ENCODE measurements at regions not wholly inside any gene's neighbourhood (a gene's known extent, or its start where the extent isn't known, plus 50 kb on each side); places are given as distances from the start of the nearest gene placed in this dataset.
A peak's percentile ranks its signal among the peaks of the same experiment; 100 is the strongest.
"Not testable (repeated sequence)": the region's sequence is repeated elsewhere in the genome, so short reads cannot be mapped to it uniquely, and the experiment has no call there.

DNA sequence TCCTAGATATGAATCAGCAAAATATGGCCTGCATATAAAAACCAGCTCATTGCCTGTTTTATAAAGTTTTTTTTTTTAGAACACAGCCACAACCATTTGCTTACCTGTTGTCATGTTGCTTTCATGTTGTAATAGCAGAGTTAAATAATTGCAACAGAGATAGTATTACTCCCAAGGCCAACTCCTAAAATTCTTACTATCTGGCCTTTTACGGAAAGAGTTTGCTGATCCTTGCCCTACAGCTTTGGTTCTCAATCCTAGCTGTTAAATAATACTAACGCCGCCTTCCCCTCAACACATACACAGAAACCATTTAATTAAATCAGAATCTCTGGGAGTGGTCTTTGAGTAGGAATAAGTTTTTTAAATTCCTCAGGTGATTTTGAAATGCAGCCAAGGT lies 231.3 kb upstream of the TET2 start:
- Histone ChIP-seq H3K4me3 (ENCODE audit: low read depth, low read length) (no peak overlapping the region), H3K27ac (ENCODE audit: low read depth, low read length) (no peak overlapping the region), H3K4me1 (ENCODE audit: control insufficient read depth, insufficient read depth, low read length) (no peaks in the 10 kb centered on the region), H3K9me3 (ENCODE audit: control insufficient read depth, insufficient read depth, low read length) (no peaks in the 10 kb centered on the region), H3K36me3 (ENCODE audit: control insufficient read depth, insufficient read depth, low read length) (no peaks in the 10 kb centered on the region), H3K27me3 (ENCODE audit: control insufficient read depth, insufficient read depth, low read length) (no peaks in the 10 kb centered on the region)
- WGBS (ENCODE audit: insufficient coverage): no CpG with 5 or more reads among the region's 3 CpGs
- no peak for DNase-seq (ENCODE audit: low read depth in 4 of 6, low spot score in 6 of 6)

GRCh38 chr4:104915864-104916263 lies 230.8 kb upstream of the TET2 start:
- no peak for DNase-seq (ENCODE audit: low read depth in 4 of 6, low spot score in 6 of 6)
- no peak overlapping the region for H3K27ac ChIP-seq (ENCODE audit: low read depth, low read length)
- no peaks in the 10 kb centered on the region for H3K27me3 ChIP-seq (ENCODE audit: control insufficient read depth, insufficient read depth, low read length)
- H3K36me3 ChIP-seq (ENCODE audit: control insufficient read depth, insufficient read depth, low read length): no peaks in the 10 kb centered on the region
- WGBS (ENCODE audit: insufficient coverage): no CpG with 5 or more reads among the region's 3 CpGs
- H3K4me1 ChIP-seq (ENCODE audit: control insufficient read depth, insufficient read depth, low read length): no peaks in the 10 kb centered on the region
- H3K4me3 ChIP-seq (ENCODE audit: low read depth, low read length): no peak overlapping the region
- H3K9me3 ChIP-seq (ENCODE audit: control insufficient read depth, insufficient read depth, low read length): no peaks in the 10 kb centered on the region

GRCh38 chr4:104919406-104919805 lies 227.3 kb upstream of the TET2 start:
- Histone ChIP-seq H3K36me3 (ENCODE audit: control insufficient read depth, insufficient read depth, low read length) (no peaks in the 10 kb centered on the region), H3K9me3 (ENCODE audit: control insufficient read depth, insufficient read depth, low read length) (no peaks in the 10 kb centered on the region), H3K27ac (ENCODE audit: low read depth, low read length) (no peak overlapping the region), H3K4me3 (ENCODE audit: low read depth, low read length) (no peak overlapping the region), H3K27me3 (ENCODE audit: control insufficient read depth, insufficient read depth, low read length) (no peaks in the 10 kb centered on the region), H3K4me1 (ENCODE audit: control insufficient read depth, insufficient read depth, low read length) (no peaks in the 10 kb centered on the region)
- DNase-seq (ENCODE audit: low read depth in 4 of 6, low spot score in 6 of 6): no peak

DNA sequence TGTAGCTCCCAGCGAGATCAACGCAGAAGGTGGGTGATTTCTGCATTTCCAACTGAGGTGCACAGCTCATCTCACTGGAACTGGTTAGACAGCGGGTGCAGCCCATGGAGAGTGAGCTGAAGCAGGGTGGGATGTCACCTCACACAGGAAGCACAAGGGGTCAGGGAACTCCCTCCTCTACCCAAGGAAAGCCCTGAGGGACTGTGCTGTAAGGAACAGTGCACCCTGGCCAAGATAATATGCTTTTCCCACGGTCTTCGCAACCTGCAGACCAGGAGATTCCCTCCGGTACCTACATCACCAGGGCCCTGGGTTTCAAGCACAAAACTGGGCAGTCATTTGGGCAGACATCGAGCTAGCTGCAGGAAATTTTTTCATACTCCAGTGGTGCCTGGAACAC lies 216.4 kb upstream of the TET2 start:
- Histone ChIP-seq H3K4me1 (ENCODE audit: control insufficient read depth, insufficient read depth, low read length) (no peaks in the 10 kb centered on the region), H3K9me3 (ENCODE audit: control insufficient read depth, insufficient read depth, low read length) (no peaks in the 10 kb centered on the region)
- WGBS (ENCODE audit: insufficient coverage): 92% methylated on average over 7 of the region's 7 CpGs

DNA sequence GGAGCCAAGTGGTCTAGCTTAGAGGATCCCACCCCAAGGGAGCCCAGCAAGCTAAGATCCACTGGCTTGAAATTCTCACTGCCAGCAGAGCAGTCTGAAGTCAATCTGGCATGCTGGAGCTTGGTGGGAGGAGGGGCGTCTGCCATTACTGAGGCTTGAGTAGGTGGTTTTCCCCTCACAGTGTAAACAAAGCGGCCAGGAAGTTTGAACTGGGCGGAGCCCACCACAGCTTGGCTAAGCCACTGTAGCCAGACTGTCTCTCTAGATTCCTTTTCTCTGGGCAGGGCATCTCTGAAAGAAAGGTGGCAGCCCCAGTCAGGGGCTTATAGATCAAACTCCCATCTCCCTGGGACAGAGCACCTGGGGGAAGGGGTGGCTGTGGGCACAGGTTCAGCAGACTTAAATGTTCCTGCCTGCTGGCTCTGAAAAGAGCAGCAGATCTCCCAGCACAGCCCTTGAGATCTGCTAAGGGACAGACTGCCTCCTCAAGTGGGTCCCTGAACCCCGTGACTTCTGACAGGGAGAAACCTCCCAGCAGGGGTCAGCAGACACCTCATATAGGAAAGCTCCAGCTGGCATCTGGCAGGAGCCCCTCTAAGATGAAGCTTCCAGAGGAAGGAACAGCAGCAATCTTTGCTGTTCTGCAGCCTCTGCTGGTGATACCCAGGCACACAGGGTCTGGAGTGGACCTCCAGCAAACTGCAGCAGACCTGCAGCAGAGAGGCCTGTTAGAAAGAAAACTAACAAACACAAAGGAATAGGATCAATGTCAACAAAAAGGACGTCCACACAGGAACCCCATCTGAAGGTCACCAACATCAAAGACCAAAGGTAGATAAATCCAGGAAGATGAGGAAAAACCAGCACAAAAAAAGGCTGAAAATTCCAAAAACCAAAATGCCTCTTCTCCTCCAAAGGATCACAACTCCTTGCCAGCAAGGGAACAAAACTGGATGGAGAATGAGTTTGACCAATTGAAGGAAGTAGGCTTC lies 215.6 kb upstream of the TET2 start:
- not testable (repeated sequence) for H3K36me3 ChIP-seq (ENCODE audit: control insufficient read depth, insufficient read depth, low read length); H3K27me3 ChIP-seq (ENCODE audit: control insufficient read depth, insufficient read depth, low read length); H3K4me1 ChIP-seq (ENCODE audit: control insufficient read depth, insufficient read depth, low read length); H3K27ac ChIP-seq (ENCODE audit: low read depth, low read length); H3K9me3 ChIP-seq (ENCODE audit: control insufficient read depth, insufficient read depth, low read length); H3K4me3 ChIP-seq (ENCODE audit: low read depth, low read length); DNase-seq (ENCODE audit: low read depth in 4 of 6, low spot score in 6 of 6)
- WGBS (ENCODE audit: insufficient coverage): 72% methylated on average over 3 of the region's 5 CpGs

More for the DNA sequence above, 216.4 kb upstream of the TET2 start:
- H3K27ac ChIP-seq (ENCODE audit: low read depth, low read length): no peak overlapping the region
- no peak for DNase-seq (ENCODE audit: low read depth in 4 of 6, low spot score in 6 of 6)
- no peaks in the 10 kb centered on the region for H3K27me3 ChIP-seq (ENCODE audit: control insufficient read depth, insufficient read depth, low read length)
- H3K36me3 ChIP-seq (ENCODE audit: control insufficient read depth, insufficient read depth, low read length): no peaks in the 10 kb centered on the region
- no peak overlapping the region for H3K4me3 ChIP-seq (ENCODE audit: low read depth, low read length)

DNA sequence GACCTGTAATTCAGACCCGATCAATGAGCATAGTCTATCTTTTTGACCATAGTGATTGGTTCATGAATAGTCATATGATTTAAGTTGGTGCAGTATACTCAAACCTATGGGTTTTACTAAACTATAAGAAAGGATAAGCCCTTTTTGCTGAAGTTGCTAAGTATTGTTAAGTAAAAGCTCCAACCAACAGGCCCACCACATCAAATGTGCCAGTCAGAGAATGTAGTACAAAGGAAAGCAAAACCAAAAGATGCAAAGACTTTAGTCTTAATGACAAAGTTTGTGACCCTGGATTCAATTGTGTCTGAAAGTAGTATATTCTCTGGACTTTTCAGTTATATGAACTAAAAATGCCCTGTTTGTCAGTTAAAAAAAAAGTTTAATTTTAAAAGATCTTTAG lies 208.1 kb upstream of the TET2 start:
- Histone ChIP-seq H3K9me3 (ENCODE audit: control insufficient read depth, insufficient read depth, low read length) (no peaks in the 10 kb centered on the region), H3K36me3 (ENCODE audit: control insufficient read depth, insufficient read depth, low read length) (no peaks in the 10 kb centered on the region), H3K27me3 (ENCODE audit: control insufficient read depth, insufficient read depth, low read length) (no peaks in the 10 kb centered on the region), H3K4me1 (ENCODE audit: control insufficient read depth, insufficient read depth, low read length) (no peaks in the 10 kb centered on the region), H3K4me3 (ENCODE audit: low read depth, low read length) (no peak overlapping the region), H3K27ac (ENCODE audit: low read depth, low read length) (no peak overlapping the region)
- no peak for DNase-seq (ENCODE audit: low read depth in 4 of 6, low spot score in 6 of 6)
- WGBS (ENCODE audit: insufficient coverage): no CpG with 5 or more reads among the region's 1 CpG

GRCh38 chr4:104940927-104941326 lies 205.7 kb upstream of the TET2 start:
- no CpG with 5 or more reads among the region's 2 CpGs for WGBS (ENCODE audit: insufficient coverage)

DNA sequence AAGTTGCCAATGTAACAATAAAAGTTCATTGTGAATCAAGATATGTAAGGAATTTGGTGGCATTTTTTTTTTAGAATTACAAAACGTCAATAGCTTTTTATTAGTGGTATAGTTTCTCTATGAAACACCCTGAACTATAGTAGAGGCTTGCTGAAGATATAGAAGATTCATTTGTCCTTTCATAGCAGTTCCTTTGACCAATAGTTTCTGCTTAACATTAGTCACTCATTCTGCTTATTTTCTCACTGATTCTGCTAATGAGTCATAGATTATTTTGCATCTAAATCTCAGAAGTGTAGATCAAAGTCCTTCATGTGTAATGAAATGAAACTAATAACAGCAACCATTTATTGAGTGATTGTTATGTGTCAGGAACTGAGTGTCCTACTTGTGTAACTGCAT lies 205.0 kb upstream of the TET2 start:
- no peaks in the 10 kb centered on the region for H3K9me3 ChIP-seq (ENCODE audit: control insufficient read depth, insufficient read depth, low read length)
- H3K27ac ChIP-seq (ENCODE audit: low read depth, low read length): peak overlapping the region; percentile 48
- H3K27me3 ChIP-seq (ENCODE audit: control insufficient read depth, insufficient read depth, low read length): no peaks in the 10 kb centered on the region
- DNase-seq (ENCODE audit: low read depth in 4 of 6, low spot score in 6 of 6): no peak
- no peak overlapping the region for H3K4me3 ChIP-seq (ENCODE audit: low read depth, low read length)
- H3K36me3 ChIP-seq (ENCODE audit: control insufficient read depth, insufficient read depth, low read length): no peaks in the 10 kb centered on the region
- no CpG with 5 or more reads among the region's 1 CpG for WGBS (ENCODE audit: insufficient coverage)
- H3K4me1 ChIP-seq (ENCODE audit: control insufficient read depth, insufficient read depth, low read length): no peaks in the 10 kb centered on the region

More at GRCh38 chr4:104940927-104941326, 205.7 kb upstream of the TET2 start:
- Histone ChIP-seq H3K27ac (ENCODE audit: low read depth, low read length) (peak overlapping the region; percentile 71), H3K4me1 (ENCODE audit: control insufficient read depth, insufficient read depth, low read length) (no peaks in the 10 kb centered on the region), H3K36me3 (ENCODE audit: control insufficient read depth, insufficient read depth, low read length) (no peaks in the 10 kb centered on the region), H3K9me3 (ENCODE audit: control insufficient read depth, insufficient read depth, low read length) (no peaks in the 10 kb centered on the region), H3K4me3 (ENCODE audit: low read depth, low read length) (no peak overlapping the region), H3K27me3 (ENCODE audit: control insufficient read depth, insufficient read depth, low read length) (no peaks in the 10 kb centered on the region)
- DNase-seq (ENCODE audit: low read depth in 4 of 6, low spot score in 6 of 6): no peak

- Histone ChIP-seq H3K36me3 (ENCODE audit: control insufficient read depth, insufficient read depth, low read length) (no peaks in the 10 kb centered on the region), H3K27ac (ENCODE audit: low read depth, low read length) (no peak overlapping the region), H3K4me3 (ENCODE audit: low read depth, low read length) (no peak overlapping the region), H3K9me3 (ENCODE audit: control insufficient read depth, insufficient read depth, low read length) (no peaks in the 10 kb centered on the region), H3K27me3 (ENCODE audit: control insufficient read depth, insufficient read depth, low read length) (no peaks in the 10 kb centered on the region), H3K4me1 (ENCODE audit: control insufficient read depth, insufficient read depth, low read length) (no peaks in the 10 kb centered on the region)
- DNase-seq (ENCODE audit: low read depth in 4 of 6, low spot score in 6 of 6): no peak
- WGBS (ENCODE audit: insufficient coverage): 97% methylated on average over 4 of the region's 6 CpGs
Observed at GRCh38 chr4:104942990-104943743, 203.5 kb upstream of the TET2 start.

DNA sequence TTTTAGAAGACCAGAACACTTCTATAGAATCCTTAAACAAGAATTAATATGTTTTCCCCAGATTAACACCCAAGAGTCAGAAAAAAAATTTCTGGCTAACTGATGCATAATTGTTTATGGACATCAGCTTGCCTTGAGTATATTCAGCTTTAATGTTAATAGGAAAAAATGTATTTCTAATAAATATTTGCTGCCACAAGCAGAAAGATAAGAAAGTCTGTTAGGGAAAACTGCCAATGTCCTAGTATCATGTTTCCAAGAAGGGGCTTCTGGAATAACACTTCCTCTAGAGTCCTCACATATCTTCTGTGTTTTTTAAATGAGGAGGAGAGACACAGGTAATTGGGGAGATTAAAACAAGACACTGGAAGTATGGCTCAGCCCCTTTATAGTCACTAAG lies 202.1 kb upstream of the TET2 start:
- H3K27me3 ChIP-seq (ENCODE audit: control insufficient read depth, insufficient read depth, low read length): no peaks in the 10 kb centered on the region
- no peaks in the 10 kb centered on the region for H3K36me3 ChIP-seq (ENCODE audit: control insufficient read depth, insufficient read depth, low read length)
- no peaks in the 10 kb centered on the region for H3K4me1 ChIP-seq (ENCODE audit: control insufficient read depth, insufficient read depth, low read length)
- H3K27ac ChIP-seq (ENCODE audit: low read depth, low read length): no peak overlapping the region
- no peaks in the 10 kb centered on the region for H3K9me3 ChIP-seq (ENCODE audit: control insufficient read depth, insufficient read depth, low read length)
- no peak for DNase-seq (ENCODE audit: low read depth in 4 of 6, low spot score in 6 of 6)
- H3K4me3 ChIP-seq (ENCODE audit: low read depth, low read length): no peak overlapping the region
